ENCODE measurements at regions not wholly inside any gene's neighbourhood (a gene's known extent, or its start where the extent isn't known, plus 50 kb on each side); places are given as distances from the start of the nearest gene placed in this dataset.
"Not testable (repeated sequence)": the region's sequence is repeated elsewhere in the genome, so short reads cannot be mapped to it uniquely, and the experiment has no call there.

- no peak overlapping the region for H3K9ac ChIP-seq (ENCODE audit: low read length)
These were observed 218.6 kb upstream of the SLC38A2 start for GRCh38 chr12:46590991-46591703.

GRCh38 chr12:46585854-46586621, 213.5 kb upstream of the SLC38A2 start:
- peak overlapping the region; percentile 56 for H3K9ac ChIP-seq (ENCODE audit: low read length)
- H3K27ac ChIP-seq (ENCODE audit: low read depth, low read length) = no peak overlapping the region
- H3K36me3 ChIP-seq (ENCODE audit: control insufficient read depth, insufficient read depth, low read length) = no peaks in the 10 kb centered on the region
- peaks cover 13% of the 10 kb centered on the region for H3K4me1 ChIP-seq (ENCODE audit: control insufficient read depth, insufficient read depth, low read length)
- peaks cover 13% of the 10 kb centered on the region for H3K9me3 ChIP-seq (ENCODE audit: control insufficient read depth, insufficient read depth, low read depth, low read length)
- H3K4me3 ChIP-seq (ENCODE audit: low read depth, low read length) = peak overlapping the region; percentile 15; the same call in 1 of the 2 replicates
- no peaks in the 10 kb centered on the region for H3K27me3 ChIP-seq (ENCODE audit: control insufficient read depth, insufficient read depth, low read length)

More at GRCh38 chr12:46590991-46591703, 218.6 kb upstream of the SLC38A2 start:
- Histone ChIP-seq H3K36me3 (ENCODE audit: control insufficient read depth, insufficient read depth, low read length) (no peaks in the 10 kb centered on the region), H3K4me1 (ENCODE audit: control insufficient read depth, insufficient read depth, low read length) (peaks cover 11% of the 10 kb centered on the region), H3K27me3 (ENCODE audit: control insufficient read depth, insufficient read depth, low read length) (no peaks in the 10 kb centered on the region), H3K27ac (ENCODE audit: low read depth, low read length) (no peak overlapping the region), H3K4me3 (ENCODE audit: low read depth, low read length) (no peak overlapping the region), H3K9me3 (ENCODE audit: control insufficient read depth, insufficient read depth, low read depth, low read length) (no peaks in the 10 kb centered on the region)

GRCh38 chr12:46584098-46584497, 211.5 kb upstream of the SLC38A2 start:
- not testable (repeated sequence) for H3K27ac ChIP-seq (ENCODE audit: low read depth, low read length); H3K27me3 ChIP-seq (ENCODE audit: control insufficient read depth, insufficient read depth, low read length); H3K9ac ChIP-seq (ENCODE audit: low read length); H3K36me3 ChIP-seq (ENCODE audit: control insufficient read depth, insufficient read depth, low read length); H3K4me3 ChIP-seq (ENCODE audit: low read depth, low read length)
- Histone ChIP-seq H3K4me1 (ENCODE audit: control insufficient read depth, insufficient read depth, low read length) (peaks cover 10% of the 10 kb centered on the region), H3K9me3 (ENCODE audit: control insufficient read depth, insufficient read depth, low read depth, low read length) (peaks cover 13% of the 10 kb centered on the region)

GRCh38 chr12:46581990-46582389, 209.4 kb upstream of the SLC38A2 start:
- not testable (repeated sequence) for H3K9ac ChIP-seq (ENCODE audit: low read length); H3K36me3 ChIP-seq (ENCODE audit: control insufficient read depth, insufficient read depth, low read length); H3K4me3 ChIP-seq (ENCODE audit: low read depth, low read length); H3K27ac ChIP-seq (ENCODE audit: low read depth, low read length); H3K27me3 ChIP-seq (ENCODE audit: control insufficient read depth, insufficient read depth, low read length)
- H3K4me1 ChIP-seq (ENCODE audit: control insufficient read depth, insufficient read depth, low read length) = peaks cover 10% of the 10 kb centered on the region
- H3K9me3 ChIP-seq (ENCODE audit: control insufficient read depth, insufficient read depth, low read depth, low read length) = peaks cover 13% of the 10 kb centered on the region

- Histone ChIP-seq H3K4me1 (ENCODE audit: control insufficient read depth, insufficient read depth, low read length) (peaks cover 1% of the 10 kb centered on the region; the same call in 1 of the 2 replicates), H3K9me3 (ENCODE audit: control insufficient read depth, insufficient read depth, low read depth, low read length) (peaks cover 13% of the 10 kb centered on the region), H3K9ac (ENCODE audit: low read length) (no peak overlapping the region), H3K4me3 (ENCODE audit: low read depth, low read length) (no peak overlapping the region), H3K27me3 (ENCODE audit: control insufficient read depth, insufficient read depth, low read length) (no peaks in the 10 kb centered on the region), H3K36me3 (ENCODE audit: control insufficient read depth, insufficient read depth, low read length) (no peaks in the 10 kb centered on the region), H3K27ac (ENCODE audit: low read depth, low read length) (no peak overlapping the region)
These were observed 207.9 kb upstream of the SLC38A2 start for GRCh38 chr12:46580445-46580844.

GRCh38 chr12:46579474-46579873, 206.9 kb upstream of the SLC38A2 start:
- Histone ChIP-seq H3K9me3 (ENCODE audit: control insufficient read depth, insufficient read depth, low read depth, low read length) (peaks cover 6% of the 10 kb centered on the region; the same call in 1 of the 2 replicates), H3K36me3 (ENCODE audit: control insufficient read depth, insufficient read depth, low read length) (no peaks in the 10 kb centered on the region), H3K4me1 (ENCODE audit: control insufficient read depth, insufficient read depth, low read length) (no peaks in the 10 kb centered on the region), H3K9ac (ENCODE audit: low read length) (no peak overlapping the region), H3K4me3 (ENCODE audit: low read depth, low read length) (no peak overlapping the region), H3K27me3 (ENCODE audit: control insufficient read depth, insufficient read depth, low read length) (no peaks in the 10 kb centered on the region), H3K27ac (ENCODE audit: low read depth, low read length) (no peak overlapping the region)

- H3K27me3 ChIP-seq (ENCODE audit: control insufficient read depth, insufficient read depth, low read length) = no peaks in the 10 kb centered on the region
- no peaks in the 10 kb centered on the region for H3K36me3 ChIP-seq (ENCODE audit: control insufficient read depth, insufficient read depth, low read length)
- no peak overlapping the region for H3K4me3 ChIP-seq (ENCODE audit: low read depth, low read length)
- H3K4me1 ChIP-seq (ENCODE audit: control insufficient read depth, insufficient read depth, low read length) = no peaks in the 10 kb centered on the region
- H3K9ac ChIP-seq (ENCODE audit: low read length) = no peak overlapping the region
- no peak overlapping the region for H3K27ac ChIP-seq (ENCODE audit: low read depth, low read length)
- H3K9me3 ChIP-seq (ENCODE audit: control insufficient read depth, insufficient read depth, low read depth, low read length) = no peaks in the 10 kb centered on the region
These were observed 205.8 kb upstream of the SLC38A2 start for GRCh38 chr12:46578190-46578982.

- Histone ChIP-seq H3K4me1 (ENCODE audit: control insufficient read depth, insufficient read depth, low read length) (no peaks in the 10 kb centered on the region), H3K27ac (ENCODE audit: low read depth, low read length) (no peak overlapping the region), H3K27me3 (ENCODE audit: control insufficient read depth, insufficient read depth, low read length) (no peaks in the 10 kb centered on the region), H3K4me3 (ENCODE audit: low read depth, low read length) (no peak overlapping the region), H3K9me3 (ENCODE audit: control insufficient read depth, insufficient read depth, low read depth, low read length) (no peaks in the 10 kb centered on the region), H3K36me3 (ENCODE audit: control insufficient read depth, insufficient read depth, low read length) (no peaks in the 10 kb centered on the region), H3K9ac (ENCODE audit: low read length) (no peak overlapping the region)
These were observed 204.6 kb upstream of the SLC38A2 start for GRCh38 chr12:46577063-46577776.

GRCh38 chr12:46574847-46575246, 202.3 kb upstream of the SLC38A2 start:
- Histone ChIP-seq H3K4me1 (ENCODE audit: control insufficient read depth, insufficient read depth, low read length) (no peaks in the 10 kb centered on the region), H3K4me3 (ENCODE audit: low read depth, low read length) (no peak overlapping the region), H3K27ac (ENCODE audit: low read depth, low read length) (no peak overlapping the region), H3K9ac (ENCODE audit: low read length) (no peak overlapping the region), H3K9me3 (ENCODE audit: control insufficient read depth, insufficient read depth, low read depth, low read length) (no peaks in the 10 kb centered on the region), H3K27me3 (ENCODE audit: control insufficient read depth, insufficient read depth, low read length) (no peaks in the 10 kb centered on the region), H3K36me3 (ENCODE audit: control insufficient read depth, insufficient read depth, low read length) (no peaks in the 10 kb centered on the region)

GRCh38 chr12:46573347-46573658, 200.7 kb upstream of the SLC38A2 start:
- H3K9me3 ChIP-seq (ENCODE audit: control insufficient read depth, insufficient read depth, low read depth, low read length) = 0 out of 2 replicates have a peak, but pooled peaks cover 2% of the 10 kb centered on the region
- H3K27ac ChIP-seq (ENCODE audit: low read depth, low read length) = no peak overlapping the region
- H3K4me1 ChIP-seq (ENCODE audit: control insufficient read depth, insufficient read depth, low read length) = no peaks in the 10 kb centered on the region
- H3K4me3 ChIP-seq (ENCODE audit: low read depth, low read length) = no peak overlapping the region
- no peaks in the 10 kb centered on the region for H3K36me3 ChIP-seq (ENCODE audit: control insufficient read depth, insufficient read depth, low read length)
- no peak overlapping the region for H3K9ac ChIP-seq (ENCODE audit: low read length)
- H3K27me3 ChIP-seq (ENCODE audit: control insufficient read depth, insufficient read depth, low read length) = no peaks in the 10 kb centered on the region

All from HUES6 (cell line).